Tibial nerve (tissue), 4 donors: ENCODE measurements at regions not wholly inside any gene's neighbourhood (a gene's known extent, or its start where the extent isn't known, plus 50 kb on each side); places are given as distances from the start of the nearest gene placed in this dataset.

Experiments
- CTCF ChIP-seq, 5 experiments: fragments of 200-600 bp in 3 of 5; fragments of 450-650 bp in 2 of 5; sonication (generic) in 3 of 5; IDR thresholded peaks; one replicate each; pipeline ENCODE4 v1.5.1; 2016 to 2019; ENCODE audit warnings: antibody characterized with exemption in 5 of 5, mild to moderate bottlenecking in 3 of 5, moderate library complexity in 2 of 5
- EP300 ChIP-seq, 2 donors: sonication (generic); formaldehyde crosslinking; IDR thresholded peaks; one replicate each; pipeline ENCODE4 v1.6.1; 2017; ENCODE audit warnings: antibody characterized with exemption in 2 of 2, mild to moderate bottlenecking in 1 of 2
- POLR2A ChIP-seq, 2 donors: fragments of 450-650 bp; IDR thresholded peaks; one replicate each; pipeline ENCODE4 v1.6.1; 2017; ENCODE audit warnings: antibody characterized with exemption in 2 of 2, mild to moderate bottlenecking in 2 of 2, moderate library complexity in 2 of 2

- TF ChIP-seq POLR2A (IDR thresholded peaks at IDR 0.05) (no peak), CTCF (IDR thresholded peaks at IDR 0.05) (no peak), EP300 (IDR thresholded peaks at IDR 0.05) (no peak)
Observed at GRCh38 chr21:27814226-27814625, 847.3 kb upstream of the ADAMTS5 start.
